ENCODE measurements at regions not wholly inside any gene's neighbourhood (a gene's known extent, or its start where the extent isn't known, plus 50 kb on each side); places are given as distances from the start of the nearest gene placed in this dataset.
"Not testable (repeated sequence)": the region's sequence is repeated elsewhere in the genome, so short reads cannot be mapped to it uniquely, and the experiment has no call there.

DNA sequence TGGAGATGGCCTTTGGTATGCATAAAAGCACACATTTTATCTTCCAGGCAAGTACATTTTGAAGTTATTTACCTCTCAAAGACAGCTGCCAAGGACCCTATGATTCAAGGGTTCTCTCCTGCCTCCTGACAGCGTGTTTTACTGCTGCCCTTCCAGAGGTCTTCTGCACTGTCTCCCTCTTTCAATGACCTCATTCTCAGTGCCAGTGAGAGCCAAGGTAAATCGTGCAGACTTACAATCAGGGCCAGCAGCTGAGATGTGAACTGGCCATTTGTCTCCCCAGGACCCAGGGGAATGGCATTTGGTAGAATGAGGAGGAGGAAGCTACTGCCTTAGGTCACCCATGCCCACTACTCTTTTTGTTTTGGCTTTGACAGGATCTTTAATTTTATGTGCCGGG, 84.2 kb upstream of the FGGY start:
- DNase-seq (ENCODE audit: low spot score), result no peak

DNA sequence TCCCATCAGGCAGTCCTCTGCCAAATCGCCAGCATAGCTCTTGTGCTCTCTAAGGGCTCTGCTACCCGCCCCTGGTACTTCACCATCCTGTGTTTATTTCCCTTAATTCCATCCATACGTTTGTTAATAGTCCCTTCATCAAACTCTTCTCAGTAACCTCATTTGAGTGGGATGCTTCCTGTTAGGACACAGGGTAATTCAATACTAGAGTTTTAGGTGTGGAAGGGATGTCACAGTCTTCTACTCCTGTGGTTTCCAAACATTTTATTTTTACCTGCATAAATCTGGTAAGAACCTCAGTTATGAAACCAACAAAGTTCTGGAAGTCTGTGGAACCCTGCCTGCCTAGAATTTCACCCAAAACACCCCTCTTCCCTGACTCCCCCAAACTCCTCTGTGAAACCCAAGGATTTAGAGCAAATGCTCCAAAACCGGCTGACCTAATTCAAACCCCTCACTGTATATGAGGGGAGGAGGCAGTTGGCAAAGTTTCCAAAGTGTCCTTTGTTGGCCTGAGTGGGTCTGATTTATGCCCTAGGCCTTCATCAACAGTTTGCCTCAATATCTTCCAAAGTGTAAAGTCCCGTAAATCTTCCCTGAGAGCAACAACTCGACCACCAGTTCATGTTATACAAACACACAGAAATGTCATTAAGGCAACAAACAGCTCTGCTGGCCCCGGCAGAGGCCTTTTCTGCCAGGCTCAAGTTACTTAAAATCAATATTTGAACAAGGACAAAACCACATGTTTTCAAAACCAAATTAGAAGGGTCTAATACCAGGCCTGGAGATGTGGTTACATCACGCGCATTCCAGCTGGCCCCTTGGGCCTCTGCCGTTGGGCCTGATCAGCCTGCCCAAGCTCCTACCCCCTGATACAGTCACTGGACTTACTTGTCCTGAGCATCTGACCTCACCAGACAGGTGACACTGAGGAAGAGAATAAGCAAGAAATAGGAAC, 82.4 kb upstream of the FGGY start:
- DNase-seq (ENCODE audit: low spot score), result no peak

DNA sequence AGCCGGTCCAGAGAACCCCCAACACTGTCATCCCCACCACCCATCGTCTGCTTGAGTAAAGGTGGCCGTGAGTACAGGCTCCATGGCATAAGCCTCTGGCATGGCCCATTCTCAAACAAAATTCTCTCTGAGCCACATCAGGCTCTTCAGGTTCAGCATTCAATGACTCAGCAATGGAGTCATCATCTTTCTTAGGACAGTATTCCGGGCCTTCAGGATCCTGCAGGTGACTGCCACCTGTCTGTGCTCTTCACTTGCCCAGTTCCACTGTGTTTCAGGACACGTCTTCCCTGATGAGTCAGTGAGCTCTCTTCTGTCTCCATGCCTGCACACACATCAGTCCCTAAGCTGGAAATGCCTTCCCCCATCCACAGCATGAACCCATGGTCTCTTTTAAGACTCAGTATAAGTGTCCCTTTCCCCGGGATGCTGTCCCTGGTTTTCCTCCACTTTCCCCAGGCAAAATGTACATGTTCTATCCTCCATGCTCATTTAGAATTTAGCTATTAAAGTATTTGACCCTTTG, 81.1 kb upstream of the FGGY start:
- DNase-seq (ENCODE audit: low spot score), result no peak

DNA sequence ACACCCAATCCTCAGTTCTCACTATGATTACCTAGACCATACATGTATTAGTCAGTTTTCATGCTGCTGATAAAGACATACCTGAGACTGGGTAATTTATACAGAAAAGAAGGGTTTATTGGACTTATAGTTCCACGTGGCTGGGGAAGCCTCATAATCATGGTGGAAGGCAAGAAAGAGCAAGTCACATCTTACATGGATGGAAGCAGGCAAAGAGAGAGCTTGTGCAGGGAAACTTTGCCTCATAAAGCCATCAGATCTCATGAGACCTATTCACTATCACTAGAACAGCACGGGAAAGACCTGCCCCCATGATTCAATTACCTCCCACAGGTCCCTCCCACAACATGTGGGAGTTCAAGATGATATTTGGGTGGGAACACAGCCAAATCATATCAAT, 79.5 kb upstream of the FGGY start:
- not testable (repeated sequence) for DNase-seq (ENCODE audit: low spot score)

DNA sequence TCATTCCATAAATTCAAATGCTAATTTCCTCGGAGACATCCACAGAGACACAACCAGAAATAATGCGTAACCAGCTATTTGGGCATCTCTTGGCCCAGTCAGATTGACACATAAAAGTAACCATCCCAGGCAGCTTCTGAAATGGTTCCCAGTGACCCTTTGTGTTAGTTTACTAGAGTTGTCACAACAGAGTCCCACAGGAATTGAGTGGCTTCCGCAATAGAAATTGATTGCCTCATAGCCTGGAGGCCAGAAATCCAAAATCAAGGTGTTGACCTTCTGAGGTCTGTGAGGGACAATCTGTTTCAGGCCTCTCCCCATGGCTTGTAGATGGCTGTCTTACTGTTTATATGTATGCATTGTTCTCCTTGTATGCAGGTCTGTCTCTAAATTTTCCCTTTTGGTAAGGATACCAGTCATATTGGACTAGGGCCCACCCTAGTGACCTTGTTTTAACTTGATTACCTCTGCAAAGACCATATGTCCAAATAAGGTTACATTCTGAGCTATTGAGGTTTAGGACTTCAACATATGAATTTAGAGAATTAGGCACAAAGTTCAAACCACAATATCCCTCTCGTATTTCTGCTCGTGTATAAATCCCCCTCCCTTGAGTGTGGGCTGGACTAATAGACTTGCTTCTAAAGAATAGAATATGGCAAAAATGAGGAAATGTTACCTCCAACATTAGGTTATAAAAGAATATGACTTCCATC, 78.2 kb upstream of the FGGY start:
- DNase-seq (ENCODE audit: low spot score), result no peak

DNA sequence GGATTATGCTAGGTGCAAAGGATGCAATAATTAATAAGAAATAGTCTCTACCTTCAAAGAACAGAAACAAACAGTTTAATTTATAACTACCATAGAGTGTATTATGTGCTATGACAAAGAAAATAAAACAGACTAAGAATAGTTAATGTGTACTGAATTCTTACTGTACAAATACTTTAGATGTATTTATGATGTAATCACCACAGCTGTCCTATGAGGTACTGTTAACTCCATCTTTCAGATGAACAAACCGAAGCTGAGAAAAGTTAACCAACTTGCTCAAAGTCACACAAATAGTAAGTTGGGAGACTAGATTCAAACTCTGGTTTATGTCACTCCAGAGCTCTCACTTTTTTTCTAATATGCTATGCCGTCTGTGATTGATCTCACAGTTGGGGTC, 77.0 kb upstream of the FGGY start:
- DNase-seq (ENCODE audit: low spot score), result no peak

DNA sequence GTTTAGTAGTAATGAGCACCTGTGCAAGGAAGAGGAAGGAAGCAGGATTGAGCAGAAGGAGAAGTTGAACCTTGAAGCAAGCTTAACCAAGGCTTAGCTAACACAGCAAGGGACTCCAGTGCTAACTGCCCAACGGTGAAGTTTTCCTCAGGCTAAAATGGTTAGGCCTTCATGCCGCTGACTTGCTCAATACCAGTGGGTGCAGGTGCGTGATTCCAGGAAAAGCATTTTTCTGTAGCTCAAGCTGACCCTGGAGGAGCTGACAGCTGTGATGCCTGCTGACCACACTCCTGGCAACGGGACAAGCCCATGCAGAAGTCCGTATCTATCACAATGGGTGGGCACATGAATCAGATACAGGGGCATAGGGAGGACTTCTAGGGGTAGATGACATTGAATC, 76.5 kb upstream of the FGGY start:
- no peak for DNase-seq (ENCODE audit: low spot score)

DNA sequence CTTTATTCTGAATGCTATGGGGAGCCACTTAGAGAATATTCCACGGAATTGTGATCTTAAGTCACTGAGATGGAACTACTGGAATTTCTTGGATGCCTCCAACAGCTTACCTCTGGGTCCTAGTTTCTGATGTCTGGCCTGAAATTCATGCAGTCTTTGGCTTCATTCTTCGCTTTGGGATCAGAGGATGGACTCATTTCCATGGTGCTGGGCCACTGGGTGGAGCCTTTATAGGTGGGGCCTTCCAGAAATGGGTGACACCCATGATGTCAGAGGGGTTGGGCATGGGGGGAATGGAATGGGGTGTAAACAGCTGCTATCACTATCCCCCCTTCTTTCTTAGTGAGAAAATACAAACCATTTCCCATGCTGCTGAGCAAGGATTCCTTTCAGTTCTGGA, 73.7 kb upstream of the FGGY start:
- DNase-seq (ENCODE audit: low spot score), result no peak

DNA sequence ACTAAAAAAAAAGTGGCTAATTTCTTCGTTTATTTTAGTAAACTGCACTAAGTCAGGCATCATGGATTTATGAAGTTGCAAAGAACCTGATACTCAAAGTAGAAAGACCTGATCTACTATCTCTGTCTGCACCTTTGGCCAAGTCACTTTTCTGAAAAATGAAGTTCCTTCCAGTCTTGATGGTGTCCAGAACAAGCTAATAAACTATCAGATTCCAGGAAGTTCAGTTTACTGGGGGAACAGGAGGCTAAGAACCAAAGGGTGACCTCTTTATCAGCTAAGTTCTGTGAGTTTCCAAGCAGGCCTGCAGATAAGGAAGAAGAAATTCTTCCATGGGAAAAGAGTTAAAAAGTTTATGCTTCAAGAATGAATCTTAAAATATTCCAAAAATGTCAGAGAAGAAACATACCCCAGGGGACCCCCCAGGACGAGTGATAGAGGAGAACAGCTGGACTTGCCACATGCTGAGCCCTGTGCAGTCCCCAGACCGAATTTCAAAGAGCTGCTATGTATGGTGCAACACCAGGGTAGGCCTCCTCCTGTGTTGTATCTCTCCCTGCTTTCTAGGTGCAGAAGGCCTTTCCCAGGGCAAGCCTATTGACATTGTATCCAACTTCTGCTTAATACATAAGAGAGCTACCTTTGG, 72.8 kb upstream of the FGGY start:
- DNase-seq (ENCODE audit: low spot score), result no peak

DNA sequence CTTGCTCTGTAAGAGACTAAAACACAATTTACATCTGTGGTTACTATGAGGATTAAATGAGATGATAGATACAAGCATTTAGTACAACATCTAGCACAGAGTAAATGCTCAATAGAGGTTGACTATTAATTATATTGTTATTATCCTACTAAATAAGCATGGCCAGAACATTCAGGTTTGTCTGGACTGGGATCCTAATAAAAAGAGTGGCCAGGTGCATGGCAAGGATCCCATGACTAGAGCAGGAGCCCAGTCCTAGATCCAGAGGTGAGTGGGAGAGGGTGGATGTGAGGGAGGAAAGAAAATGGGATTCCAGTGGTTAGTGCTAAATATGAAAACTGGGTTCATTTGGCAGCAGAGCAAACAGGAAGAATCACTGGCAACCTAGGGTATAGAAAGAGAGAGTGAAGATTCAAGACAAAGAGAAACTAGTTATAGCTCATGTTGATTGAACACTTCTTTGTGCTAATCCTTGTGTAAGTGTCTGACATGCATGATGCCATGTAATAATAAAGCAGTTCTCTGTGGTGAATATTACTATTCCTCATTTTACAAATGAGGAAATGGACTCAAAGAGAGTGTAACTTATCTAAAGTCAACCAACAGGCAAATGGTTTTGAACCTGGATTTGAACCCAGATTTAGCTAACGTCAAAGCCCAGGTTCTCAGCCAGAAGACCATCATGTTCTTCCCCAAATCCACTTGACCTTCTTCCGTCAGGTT, 71.1 kb upstream of the FGGY start:
- no peak for DNase-seq (ENCODE audit: low spot score)

DNA sequence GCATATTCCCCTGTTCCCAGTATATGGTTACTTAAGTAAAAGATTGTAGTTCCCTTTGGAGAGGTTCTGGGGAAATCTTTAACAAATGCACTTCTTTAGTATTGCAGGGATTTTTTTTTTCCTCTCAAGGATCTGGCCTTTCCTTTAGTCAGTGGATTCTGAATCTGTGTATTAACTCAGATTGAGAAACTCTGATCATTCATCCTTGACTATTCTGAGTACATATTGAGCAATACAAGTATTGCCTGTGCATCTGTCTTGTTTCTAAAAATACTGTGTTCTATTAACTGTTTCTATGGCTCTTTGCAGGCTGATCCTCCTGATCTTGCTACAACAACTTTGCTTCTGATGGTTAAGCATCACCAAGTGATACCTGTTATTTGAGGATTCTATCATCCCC, 67.8 kb upstream of the FGGY start:
- DNase-seq (ENCODE audit: low spot score), result no peak

DNA sequence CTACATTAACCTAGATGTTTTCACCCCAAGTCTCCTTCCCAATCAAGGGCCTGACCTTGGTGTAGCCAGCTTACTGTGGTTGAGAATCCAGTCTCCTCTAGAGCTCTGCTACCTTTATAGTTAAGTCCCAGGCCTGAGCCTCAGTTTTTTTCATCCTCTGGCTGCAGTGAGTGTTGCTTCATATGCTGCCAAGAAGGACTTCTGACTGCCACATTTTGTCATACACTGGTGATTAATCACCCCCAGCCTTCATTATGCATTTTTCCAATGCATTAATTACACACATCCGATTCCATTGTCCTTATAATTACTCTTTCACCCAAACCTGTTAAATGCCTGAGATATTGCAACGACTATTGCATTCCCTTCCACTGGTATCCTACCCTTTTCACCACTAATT, 66.3 kb upstream of the FGGY start:
- DNase-seq (ENCODE audit: low spot score), result no peak

DNA sequence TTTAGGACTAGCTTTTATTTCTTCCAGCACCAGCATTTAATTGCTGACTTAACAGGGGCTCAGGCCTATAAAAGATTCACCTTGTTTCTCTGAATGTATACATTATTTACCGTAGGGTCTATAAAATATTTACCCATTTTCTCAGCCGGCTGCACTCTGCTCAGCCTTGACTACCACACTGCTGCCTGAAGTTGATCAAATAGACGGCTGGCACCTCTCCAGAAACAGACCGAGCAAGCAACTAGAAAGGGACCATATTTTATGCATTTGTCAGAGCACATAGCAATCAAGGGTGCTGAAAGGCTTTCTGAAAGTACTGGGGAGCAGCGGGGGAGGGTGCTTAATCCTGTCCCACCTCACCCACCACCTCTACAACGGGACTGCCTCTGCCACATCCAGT, 64.7 kb upstream of the FGGY start:
- no peak for DNase-seq (ENCODE audit: low spot score)

DNA sequence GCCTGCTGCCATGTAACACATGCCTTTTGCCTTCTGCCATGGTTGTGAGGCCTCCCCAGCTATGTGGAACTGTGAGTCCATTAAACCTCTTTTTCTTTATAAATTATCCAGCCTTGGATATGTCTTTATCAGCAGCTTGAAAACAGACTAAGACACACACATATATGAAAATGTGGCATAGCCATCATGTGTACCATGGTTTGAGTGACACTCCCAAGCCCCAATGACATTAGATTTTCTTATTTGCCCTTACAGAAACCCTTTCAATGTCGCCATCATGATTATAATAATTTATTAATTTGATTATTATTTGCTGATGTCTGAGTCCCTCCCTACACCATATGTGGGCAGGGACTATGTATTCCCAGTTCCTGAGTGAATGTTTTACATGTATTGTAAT, 63.5 kb upstream of the FGGY start:
- no peak for DNase-seq (ENCODE audit: low spot score)

DNA sequence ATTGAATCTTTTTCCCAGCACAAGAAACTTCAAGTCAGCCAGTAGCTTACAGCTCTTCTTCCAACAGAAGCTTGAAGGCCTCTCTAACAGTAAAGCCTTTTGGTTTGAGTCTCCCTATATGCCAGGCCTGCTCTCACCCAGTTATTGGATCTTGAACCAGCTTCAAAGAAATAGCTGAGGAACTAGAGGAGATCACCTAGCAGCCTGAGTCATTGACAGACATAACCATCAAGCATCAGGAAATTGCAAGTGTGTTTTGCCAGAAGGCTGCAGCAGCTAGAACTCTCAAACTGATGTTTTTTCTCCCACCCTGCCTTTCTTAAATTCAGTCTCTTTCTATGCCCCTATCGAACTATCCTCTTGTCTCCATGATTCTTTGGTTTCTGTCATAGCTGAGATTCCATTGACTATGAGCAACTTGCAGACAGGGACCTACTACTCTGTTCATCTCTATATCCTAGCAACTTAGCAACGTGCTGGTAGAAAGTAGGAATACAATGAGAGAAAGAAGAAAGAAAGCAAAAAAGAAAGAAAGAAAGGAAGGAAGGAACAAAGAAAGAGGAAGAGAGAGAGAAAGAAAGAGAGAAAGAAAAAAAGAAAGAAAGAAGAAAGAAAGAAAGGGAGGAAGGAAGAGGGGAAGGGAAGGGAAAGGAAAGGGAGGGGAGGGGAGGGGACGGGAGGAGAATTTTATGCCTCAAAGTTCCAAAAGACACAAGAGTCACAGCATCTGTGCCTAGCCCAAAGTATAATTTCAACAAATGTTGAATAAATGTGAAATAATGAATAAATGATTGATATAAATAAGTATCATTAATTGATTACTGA, 60.0 kb upstream of the FGGY start:
- no peak for DNase-seq (ENCODE audit: low spot score)

DNA sequence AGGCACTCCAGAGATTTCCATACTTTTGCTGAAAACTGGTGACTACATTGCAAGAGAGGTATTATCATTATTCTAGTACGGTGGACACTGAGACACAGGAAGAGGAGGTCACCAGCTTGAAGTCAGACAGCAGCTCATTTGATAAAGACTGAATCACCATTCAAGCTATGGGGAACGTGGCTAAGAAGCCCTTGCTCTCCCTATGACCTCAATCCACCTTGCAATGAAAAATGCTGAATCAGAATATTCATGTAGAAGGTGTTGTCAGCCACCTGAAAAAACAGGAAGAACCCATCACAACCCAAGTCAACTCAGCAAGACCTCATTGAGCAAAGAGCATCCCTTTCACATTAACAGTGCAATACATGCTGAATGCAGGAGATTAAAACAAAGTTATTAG, 59.0 kb upstream of the FGGY start:
- no peak for DNase-seq (ENCODE audit: low spot score)

DNA sequence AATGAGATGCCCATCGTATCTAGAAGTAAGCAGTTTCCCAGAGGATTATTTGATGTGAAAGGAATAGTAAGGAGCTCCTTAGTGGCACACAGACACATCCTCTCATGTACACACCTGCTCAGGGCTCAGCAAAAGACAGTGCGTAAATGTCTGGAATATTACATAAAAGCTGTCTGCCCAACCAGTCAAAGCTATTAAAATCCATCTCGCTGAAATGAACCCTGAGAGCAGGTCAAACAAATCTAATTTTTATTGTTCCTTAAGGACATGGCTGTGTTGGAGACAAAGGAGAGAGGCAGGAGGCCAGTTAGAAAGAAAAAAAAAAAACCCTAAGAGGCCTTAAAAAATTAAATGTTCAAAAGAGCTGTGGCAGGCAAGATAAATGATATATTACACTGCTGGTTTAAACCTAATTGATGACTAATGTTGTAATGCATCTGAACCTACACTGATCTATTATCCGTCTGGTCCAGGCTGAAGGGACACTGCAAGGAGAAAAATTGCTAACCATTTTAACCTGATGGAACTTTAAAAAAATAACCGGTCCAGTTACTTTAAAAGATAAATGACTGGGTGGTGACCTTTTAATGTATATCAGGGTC, 58.5 kb upstream of the FGGY start:
- DNase-seq (ENCODE audit: low spot score), result no peak

DNA sequence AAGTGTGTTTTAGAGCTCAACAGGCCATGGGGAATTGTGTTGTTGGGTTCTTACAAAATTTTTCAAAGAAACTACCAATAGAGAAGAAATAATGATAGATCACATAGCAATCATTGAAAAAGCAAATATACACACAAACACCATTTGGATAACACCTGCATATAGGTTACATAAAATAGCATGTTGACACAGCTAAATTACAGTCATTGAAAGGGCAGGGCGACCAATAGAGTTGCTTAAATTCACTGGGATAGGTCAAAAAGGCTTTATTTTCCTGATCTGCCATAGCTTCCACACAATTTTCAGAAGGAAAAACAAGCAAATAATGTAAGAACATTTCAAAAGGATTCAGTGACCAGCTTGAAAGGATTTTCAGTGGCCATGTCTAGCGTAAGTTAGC, 57.9 kb upstream of the FGGY start:
- no peak for DNase-seq (ENCODE audit: low spot score)

DNA sequence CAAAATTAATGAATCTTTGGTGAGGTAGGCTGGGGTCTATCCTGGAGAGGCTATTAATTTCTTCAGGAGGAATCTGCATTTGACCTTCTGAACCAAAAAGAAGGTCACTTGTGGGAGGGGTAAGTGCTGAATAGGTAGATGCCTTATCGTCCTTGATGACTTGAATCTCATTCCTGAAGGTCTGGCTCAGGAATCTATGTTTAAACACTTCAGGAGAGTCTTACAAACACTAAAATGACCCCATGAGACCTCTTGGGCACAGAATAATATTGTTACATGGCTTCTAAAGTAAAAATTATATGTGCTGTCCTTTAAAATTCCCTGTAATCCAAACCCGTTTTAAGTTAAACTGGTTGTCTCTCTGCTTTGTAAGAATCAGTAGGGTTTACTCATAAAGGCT, 55.0 kb upstream of the FGGY start:
- no peak for DNase-seq (ENCODE audit: low spot score)

DNA sequence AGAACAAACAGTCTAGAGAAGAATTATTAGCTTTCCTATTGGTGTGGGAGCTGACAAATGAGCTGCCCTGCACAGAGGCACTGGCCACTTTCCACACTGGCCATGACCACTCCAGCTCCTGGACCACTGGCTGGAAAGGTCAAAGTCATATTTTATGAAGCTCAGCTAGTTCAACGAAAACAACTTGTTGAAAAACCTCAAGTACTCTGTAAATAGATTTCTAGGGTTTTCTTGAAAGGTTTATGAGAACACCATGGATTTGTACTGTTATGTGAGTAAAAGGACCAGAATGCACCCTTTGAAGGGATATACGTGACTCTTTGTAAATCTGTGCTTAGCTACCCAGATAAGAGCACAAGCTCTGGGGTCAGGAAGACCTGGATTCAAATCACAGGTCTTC, 54.5 kb upstream of the FGGY start:
- DNase-seq (ENCODE audit: low spot score), result no peak

DNA sequence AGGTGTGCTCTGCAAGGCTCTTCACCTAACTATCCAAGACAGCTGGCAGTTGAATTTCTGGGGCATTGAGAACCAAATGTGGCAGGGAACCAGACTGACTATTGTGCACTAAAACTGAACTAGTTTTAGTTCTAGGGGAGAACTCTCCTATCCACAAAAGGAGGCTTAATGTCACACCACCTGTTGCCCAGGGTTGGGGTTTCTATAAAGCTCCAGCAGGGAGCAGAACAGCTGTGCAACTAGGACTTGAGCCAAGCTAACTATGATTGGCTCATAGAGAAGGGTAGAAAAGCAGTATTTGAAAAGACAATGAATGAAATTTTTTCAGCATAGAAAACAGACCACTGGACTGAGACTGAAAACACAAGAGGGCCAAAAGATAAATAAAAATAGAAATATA, 53.3 kb upstream of the FGGY start:
- DNase-seq (ENCODE audit: low spot score), result no peak

Data from LoVo (cell line).